Keratinocyte (primary cell): ENCODE measurements at regions not wholly inside any gene's neighbourhood (a gene's known extent, or its start where the extent isn't known, plus 50 kb on each side); places are given as distances from the start of the nearest gene placed in this dataset.

Experiments
- DNase-seq: peaks from one replicate; pipeline ENCODE4 v3.0.0-alpha.2; 2011; ENCODE audit warnings: low read depth, missing footprints, low spot score
- FAIRE-seq: peaks from 2 replicates; lab custom pipeline; 2011; peaks lifted over from hg19 to GRCh38; lab: Jason Lieb, UNC
- H2AFZ ChIP-seq: 2 replicates; pipeline ENCODE4 v1.6.0; 2012; ENCODE audit warnings: low read length, control low read depth, inconsistent platforms; ENCODE audit not compliant: control insufficient read depth
- H3K27ac ChIP-seq: 2 replicates; pipeline ENCODE4 v1.5.1; 2011; ENCODE audit warnings: low read length; ENCODE audit not compliant: control insufficient read depth, insufficient read depth
- H3K27me3 ChIP-seq: 3 replicates; pipeline ENCODE4 v1.6.0; 2011; ENCODE audit warnings: low read length; ENCODE audit not compliant: control insufficient read depth, insufficient read depth; ENCODE audit errors: extremely low read depth
- H3K36me3 ChIP-seq, 2 experiments: 2 replicates in 1 of 2; 3 replicates in 1 of 2; pipeline ENCODE4 v1.5.1; 2011; ENCODE audit warnings: low read length in 2 of 2, mild to moderate bottlenecking in 1 of 2; ENCODE audit not compliant: control insufficient read depth in 2 of 2, insufficient read depth in 2 of 2; ENCODE audit errors: extremely low read depth in 1 of 2
- H3K4me1 ChIP-seq: 3 replicates; pipeline ENCODE4 v1.5.1; 2011; ENCODE audit warnings: low read length; ENCODE audit not compliant: control insufficient read depth, insufficient read depth; ENCODE audit errors: extremely low read depth
- H3K4me2 ChIP-seq: 3 replicates; pipeline ENCODE4 v1.6.0; 2011; ENCODE audit warnings: low read depth, low read length; ENCODE audit not compliant: control insufficient read depth, insufficient read depth; ENCODE audit errors: extremely low read depth
- H3K4me3 ChIP-seq, 3 experiments: fragments of 200-600 bp in 1 of 3; sonication (generic) in 1 of 3; 2 replicates in 2 of 3; 3 replicates in 1 of 3; pipeline ENCODE4 v1.5.1; 2011 to 2016; ENCODE audit warnings: low read length in 3 of 3, mild to moderate bottlenecking in 3 of 3, control low read depth in 2 of 3, inconsistent platforms in 1 of 3, low read depth in 1 of 3, mixed read lengths in 1 of 3, mixed run types in 1 of 3, moderate library complexity in 1 of 3; ENCODE audit not compliant: control insufficient read depth in 2 of 3, insufficient read depth in 2 of 3; ENCODE audit errors: extremely low read depth in 1 of 3
- H3K79me2 ChIP-seq: 2 replicates; pipeline ENCODE4 v1.6.0; 2012; ENCODE audit warnings: low read length; ENCODE audit not compliant: control insufficient read depth, insufficient read depth
- H3K9ac ChIP-seq: 3 replicates; pipeline ENCODE4 v1.6.0; 2011; ENCODE audit warnings: low read length; ENCODE audit not compliant: control insufficient read depth, insufficient read depth; ENCODE audit errors: extremely low read depth
- H3K9me1 ChIP-seq: 3 replicates; pipeline ENCODE4 v1.6.0; 2011; ENCODE audit warnings: low read length; ENCODE audit not compliant: control insufficient read depth, insufficient read depth; ENCODE audit errors: extremely low read depth
- H3K9me3 ChIP-seq: 2 replicates; pipeline ENCODE4 v1.5.1; 2012; ENCODE audit warnings: low read depth, low read length; ENCODE audit not compliant: control insufficient read depth
- H4K20me1 ChIP-seq: 3 replicates; pipeline ENCODE4 v1.6.0; 2011; ENCODE audit warnings: low read length; ENCODE audit not compliant: control insufficient read depth, insufficient read depth; ENCODE audit errors: extremely low read depth
- CTCF ChIP-seq, 3 experiments: IDR thresholded peaks in 1 of 3; conservative IDR thresholded peaks in 1 of 3; optimal IDR thresholded peaks in 1 of 3; 2 replicates in 2 of 3; 3 replicates in 1 of 3; pipeline versions ENCODE3 to v1.5.1; 2011; ENCODE audit warnings: low read length in 3 of 3, mild to moderate bottlenecking in 3 of 3, moderate library complexity in 2 of 3, control low read depth in 1 of 3, inconsistent platforms in 1 of 3; ENCODE audit not compliant: insufficient read depth in 2 of 3; ENCODE audit errors: extremely low read depth in 1 of 3
- EZH2 ChIP-seq: IDR thresholded peaks from one replicate; pipeline ENCODE4 v1.6.1; 2012; ENCODE audit warnings: inconsistent platforms, mild to moderate bottlenecking, low read length, moderate library complexity
- dilution Hi-C: fragments of 300-500 bp; cut with MboI; formaldehyde crosslinking; loops from one replicate; pipeline ENCODE4 v1.7.0; 2020; ENCODE audit warnings: low sequenced_read_pairs; ENCODE audit not compliant: extremely low pct_ligation_motif_present

GRCh38 chr2:67076239-67076624 is 320.9 kb upstream of the ETAA1 start:
- H3K9me1 ChIP-seq: no peaks in the 10 kb centered on the region
- no peak overlapping the region for H3K27ac ChIP-seq
- dilution Hi-C loops: no loop called here
- H3K4me2 ChIP-seq: no peak overlapping the region
- H3K4me3 ChIP-seq: no peak overlapping the region
- no peaks in the 10 kb centered on the region for H4K20me1 ChIP-seq
- H3K9ac ChIP-seq: no peak overlapping the region
- no peak overlapping the region for H2AFZ ChIP-seq
- H3K4me1 ChIP-seq: no peaks in the 10 kb centered on the region
- H3K9me3 ChIP-seq: no peaks in the 10 kb centered on the region
- FAIRE-seq (no peak), DNase-seq (no peak)
- no peaks in the 10 kb centered on the region for H3K36me3 ChIP-seq
- H3K79me2 ChIP-seq: no peaks in the 10 kb centered on the region
- no peak for TF ChIP-seq CTCF (optimal IDR thresholded peaks at IDR 0.05 in 1 of 3, IDR thresholded peaks at IDR 0.05 in 1 of 3, conservative IDR thresholded peaks at IDR 0.05 in 1 of 3; ENCODE audit: extremely low read depth in 1 of 3, insufficient read depth in 2 of 3, low read length in 3 of 3)
- no peak for TF ChIP-seq EZH2
- H3K27me3 ChIP-seq: no peaks in the 10 kb centered on the region

- H4K20me1 ChIP-seq: no peaks in the 10 kb centered on the region
- FAIRE-seq: no peak
- H3K4me1 ChIP-seq: no peaks in the 10 kb centered on the region
- H3K27ac ChIP-seq: no peak overlapping the region
- DNase-seq: no peak
- no peaks in the 10 kb centered on the region for H3K79me2 ChIP-seq
- no peak for TF ChIP-seq CTCF (optimal IDR thresholded peaks at IDR 0.05 in 1 of 3, IDR thresholded peaks at IDR 0.05 in 1 of 3, conservative IDR thresholded peaks at IDR 0.05 in 1 of 3; ENCODE audit: extremely low read depth in 1 of 3, insufficient read depth in 2 of 3, low read length in 3 of 3)
- TF ChIP-seq EZH2: no peak
- H3K9me3 ChIP-seq: no peaks in the 10 kb centered on the region
- H3K27me3 ChIP-seq: no peaks in the 10 kb centered on the region
- H3K9ac ChIP-seq: no peak overlapping the region
- no peak overlapping the region for H2AFZ ChIP-seq
- H3K4me2 ChIP-seq: no peak overlapping the region
- no peak overlapping the region for H3K4me3 ChIP-seq
- H3K36me3 ChIP-seq: no peaks in the 10 kb centered on the region
- dilution Hi-C loops: no loop called here
- H3K9me1 ChIP-seq: no peaks in the 10 kb centered on the region
Measured at GRCh38 chr2:67079729-67080128, 317.4 kb upstream of the ETAA1 start.
